ENCODE measurements at regions not wholly inside any gene's neighbourhood (a gene's known extent, or its start where the extent isn't known, plus 50 kb on each side); places are given as distances from the start of the nearest gene placed in this dataset.
"Not testable (repeated sequence)": the region's sequence is repeated elsewhere in the genome, so short reads cannot be mapped to it uniquely, and the experiment has no call there.

DNA sequence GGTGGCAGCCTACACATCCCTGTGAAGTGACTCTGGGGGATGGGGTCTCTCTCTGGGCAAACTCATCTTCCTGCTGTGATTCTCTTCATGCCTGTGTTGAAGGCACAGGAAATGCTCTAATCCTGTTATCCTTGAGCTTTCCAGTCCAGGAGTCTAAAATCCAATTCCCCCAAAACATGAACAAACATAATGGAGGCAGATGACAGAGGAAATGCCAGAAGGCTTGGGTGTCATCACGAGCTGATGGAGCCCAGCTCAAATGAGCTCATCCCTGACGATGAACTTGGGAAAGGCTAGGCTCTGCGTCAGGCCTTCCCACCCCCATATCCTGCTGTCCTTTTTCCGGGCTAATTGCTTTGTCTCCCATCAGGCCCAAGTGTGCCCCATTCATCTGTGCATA lies 165.9 kb upstream of the PODXL start:
- no peak for DNase-seq

DNA sequence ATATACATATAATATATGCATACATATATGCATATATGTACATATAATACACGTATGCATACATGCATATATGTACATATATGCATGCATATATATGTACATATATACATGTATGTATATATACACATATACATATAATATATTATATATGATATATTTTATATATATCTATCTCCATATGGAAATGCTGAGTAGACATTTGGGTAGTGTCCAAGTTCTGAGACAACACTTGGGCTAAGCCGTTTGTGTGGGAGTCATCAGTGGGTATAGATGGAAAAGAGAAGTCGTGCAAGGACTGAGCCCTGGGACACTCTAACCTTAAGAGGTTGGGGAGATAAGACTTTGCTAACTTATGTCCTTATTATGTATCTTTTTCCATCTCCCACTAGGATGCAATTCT lies 165.2 kb upstream of the PODXL start:
- DNase-seq, result no peak

GRCh38 chr7:131720703-131721102 lies 164.3 kb upstream of the PODXL start:
- no peak for DNase-seq

DNA sequence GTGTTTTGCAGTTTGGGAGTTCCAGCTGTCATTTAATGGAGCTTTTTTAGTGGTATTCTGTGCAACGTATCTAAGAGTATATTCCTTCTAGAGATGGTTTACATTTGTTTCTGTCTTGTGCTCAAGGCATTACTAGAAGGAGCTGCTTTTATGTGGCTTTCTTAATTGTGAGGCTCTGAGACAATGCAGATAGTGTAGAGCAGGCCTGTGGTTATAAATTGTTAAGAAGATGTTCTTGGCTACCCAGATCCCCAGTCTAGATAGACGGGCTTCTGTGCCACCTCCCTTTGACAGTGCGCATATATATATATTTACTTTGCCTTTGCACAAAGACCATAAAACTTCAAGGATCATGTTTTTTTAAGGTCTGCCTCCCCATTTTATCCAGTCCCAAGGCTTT lies 160.8 kb upstream of the PODXL start:
- no peak for DNase-seq

GRCh38 chr7:131699323-131699722 lies 142.9 kb upstream of the PODXL start:
- no peak for DNase-seq

DNA sequence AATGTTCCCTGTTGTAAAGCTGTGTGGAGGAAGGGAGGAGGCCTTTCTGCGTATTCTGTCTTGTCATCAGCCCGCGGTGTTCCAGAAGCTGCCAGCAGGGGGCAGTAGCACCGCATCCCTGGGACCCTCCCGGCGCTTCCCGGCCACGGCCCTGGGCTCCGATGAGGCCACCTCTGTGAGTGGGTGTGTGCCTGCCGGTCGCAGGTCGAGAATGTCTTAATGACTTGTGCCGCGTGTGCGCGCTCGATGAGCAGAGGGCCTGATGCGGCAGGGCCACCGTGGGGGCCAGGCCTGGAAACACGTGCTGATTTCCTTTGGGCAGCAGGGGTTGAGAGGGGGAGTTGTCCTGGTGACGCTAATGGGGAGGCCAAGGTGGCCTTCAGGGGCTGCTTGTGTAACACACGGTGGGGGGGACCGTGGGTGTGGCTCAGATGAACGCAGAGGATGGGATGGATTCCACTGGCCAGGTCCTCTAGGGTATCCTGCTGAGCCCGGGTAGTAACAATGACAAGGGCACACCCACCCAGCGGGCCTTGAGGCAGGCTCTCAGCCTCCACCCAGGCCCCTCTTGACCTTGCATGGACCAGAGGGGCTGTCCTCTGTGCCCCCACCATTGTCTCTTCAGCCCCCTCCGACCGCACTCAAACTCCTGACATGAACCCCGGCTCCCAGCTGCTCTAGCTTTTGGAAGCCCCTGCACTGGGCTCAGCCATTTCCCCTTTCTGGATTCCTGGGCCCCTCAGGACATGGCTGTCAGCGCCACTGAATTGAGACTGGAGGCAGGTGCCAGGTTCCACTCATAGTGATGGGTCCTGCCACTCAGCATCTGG lies 135.9 kb upstream of the PODXL start:
- DNase-seq, result peak in 1 of 2 experiments; percentile 26

DNA sequence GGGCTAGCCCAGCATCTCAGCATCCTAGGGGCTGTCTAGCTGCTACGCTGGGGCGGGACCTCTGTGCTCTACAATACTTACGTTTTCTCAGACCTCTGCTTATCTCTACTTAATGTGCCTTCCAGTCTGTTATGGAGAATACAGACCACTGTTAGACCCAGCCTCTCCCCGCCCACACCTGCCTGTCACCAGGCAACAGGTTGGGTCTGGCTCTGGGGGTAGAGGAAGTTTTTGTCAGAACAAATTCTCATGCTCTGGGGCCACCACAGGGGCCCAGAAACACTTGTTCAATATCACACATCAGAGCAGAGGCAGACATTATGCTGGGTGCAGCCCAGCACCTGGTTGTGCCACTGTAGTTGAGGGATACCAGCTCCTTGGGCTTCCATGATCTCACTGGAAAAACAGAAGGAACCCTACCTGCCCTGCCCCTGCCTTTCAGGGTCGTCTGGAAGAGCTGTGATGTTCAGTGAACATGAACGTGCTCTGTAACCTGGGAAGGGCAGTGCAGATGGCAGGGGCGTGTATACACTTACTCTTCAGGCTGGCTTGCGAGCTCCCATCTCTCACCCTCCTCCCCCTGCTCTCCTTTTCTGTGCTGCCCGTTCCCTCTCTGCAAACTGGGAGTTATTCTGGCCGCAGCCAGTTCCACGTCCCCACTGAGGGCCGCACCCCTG lies 135.2 kb upstream of the PODXL start:
- no peak for DNase-seq

GRCh38 chr7:131690441-131690840 lies 134.0 kb upstream of the PODXL start:
- DNase-seq, result no peak

- DNase-seq, result no peak
These were observed 133.3 kb upstream of the PODXL start for GRCh38 chr7:131689662-131690234.

DNA sequence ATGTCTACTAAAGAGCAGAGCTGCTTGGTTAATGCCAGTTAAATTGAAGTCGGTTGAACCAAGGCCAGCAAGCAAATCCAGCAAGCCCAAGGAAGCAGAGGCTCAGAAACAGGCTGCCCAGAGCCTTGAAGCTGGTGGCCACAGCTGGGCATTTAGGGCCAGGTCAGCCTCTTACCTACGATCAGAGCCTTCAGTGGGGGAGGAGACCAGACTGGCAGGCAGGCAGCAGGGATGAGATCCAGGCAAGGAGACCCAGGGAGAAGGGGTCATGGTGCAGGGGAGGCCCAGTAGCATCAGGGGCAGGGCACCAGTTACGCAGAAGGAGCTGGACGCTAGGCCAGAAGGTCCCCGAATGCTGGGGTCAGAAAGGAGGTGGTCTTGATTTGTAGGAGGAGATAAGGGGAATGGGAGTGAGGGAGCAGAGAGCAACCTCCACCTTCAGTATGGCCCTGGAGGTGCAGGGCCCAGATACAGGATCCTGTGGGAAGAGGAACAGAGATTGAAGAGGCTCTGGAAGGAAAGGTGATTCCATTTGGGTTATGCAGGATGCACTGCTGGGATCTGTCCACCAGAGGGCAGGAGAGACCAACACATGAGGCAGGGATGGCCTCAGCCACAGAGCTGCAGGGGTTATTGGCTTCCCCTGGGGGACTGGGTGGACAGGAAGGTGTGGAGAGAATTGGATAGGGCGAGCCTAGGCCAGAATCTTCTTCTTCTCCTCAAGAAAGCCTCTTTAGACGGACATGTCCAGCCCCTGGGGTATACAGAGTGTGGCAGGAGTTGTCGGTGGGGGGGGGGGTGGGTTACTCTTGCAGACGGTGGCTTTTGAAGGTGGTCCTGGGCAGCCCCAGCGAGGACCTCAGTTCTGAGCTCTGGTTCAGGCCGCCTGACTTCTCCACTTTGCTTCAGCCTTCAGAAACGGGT lies 132.6 kb upstream of the PODXL start:
- peak; percentile 26 to 50 for DNase-seq

GRCh38 chr7:131687296-131687695 lies 130.9 kb upstream of the PODXL start:
- no peak for DNase-seq

DNA sequence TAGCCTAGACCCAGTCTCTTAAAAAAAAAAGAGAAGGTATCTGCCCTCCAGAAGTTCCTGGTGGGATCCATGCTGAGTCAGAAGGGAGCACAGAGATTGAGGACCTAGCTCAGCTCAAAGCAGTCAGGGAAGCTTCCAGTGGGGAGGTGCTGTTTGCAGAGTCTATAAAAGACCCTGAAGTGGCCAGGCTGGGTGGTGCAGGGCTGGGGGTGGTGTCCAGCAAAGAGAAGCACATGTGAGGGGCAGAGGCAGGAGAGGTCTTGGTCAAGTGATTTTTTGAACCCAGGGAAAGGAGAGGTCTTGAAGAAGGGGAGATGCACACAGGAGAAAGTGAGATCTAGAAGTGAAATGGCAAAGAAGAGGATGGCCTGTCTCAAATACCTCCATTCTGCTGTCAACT lies 130.4 kb upstream of the PODXL start:
- DNase-seq, result no peak

GRCh38 chr7:131683536-131684125 lies 127.2 kb upstream of the PODXL start:
- DNase-seq, result no peak

- DNase-seq, result no peak
These were observed 125.5 kb upstream of the PODXL start for GRCh38 chr7:131681961-131682360.

- DNase-seq, result not testable (repeated sequence)
These were observed 122.6 kb upstream of the PODXL start for GRCh38 chr7:131679071-131679470.

- DNase-seq, result not testable (repeated sequence)
These were observed 120.4 kb upstream of the PODXL start for GRCh38 chr7:131676850-131677249.

DNA sequence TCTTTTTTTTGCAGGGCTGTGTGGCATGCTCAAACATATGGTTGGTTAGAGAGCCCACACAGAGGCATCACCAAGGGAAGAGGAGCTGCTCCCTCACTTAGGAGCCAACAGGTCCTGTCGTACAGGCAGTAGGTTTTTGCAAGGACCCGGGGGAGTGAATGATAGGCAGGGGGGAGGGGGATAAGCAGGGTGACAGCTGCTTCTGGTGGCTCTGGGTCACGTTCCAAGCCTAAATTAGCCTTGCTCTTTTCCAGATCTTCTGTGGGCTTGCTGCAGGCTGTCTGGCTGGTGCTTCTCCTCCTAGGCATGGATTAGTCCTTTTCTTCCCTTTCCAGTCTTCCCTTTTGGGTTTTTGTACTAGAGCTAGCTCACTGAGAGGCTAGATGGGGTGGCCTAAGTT lies 117.7 kb upstream of the PODXL start:
- DNase-seq, result no peak

DNA sequence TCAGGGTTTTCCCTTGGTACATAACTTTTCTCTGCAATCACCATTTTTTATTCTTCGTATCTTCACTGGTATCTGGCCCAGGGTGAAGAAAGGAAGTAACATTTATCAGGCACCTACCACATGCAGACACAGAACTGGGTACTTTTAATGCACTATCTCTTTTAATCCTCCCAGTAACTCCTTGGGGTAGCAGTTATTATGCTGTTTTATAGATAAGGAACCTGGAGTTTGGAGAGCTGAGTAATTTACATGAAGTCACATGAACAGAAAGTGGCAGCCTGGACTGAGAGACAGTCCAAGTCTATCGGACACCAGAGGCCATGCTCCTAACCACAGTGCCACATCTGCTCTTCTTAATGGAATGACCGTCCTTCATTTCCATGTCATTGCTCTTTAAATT lies 117.1 kb upstream of the PODXL start:
- no peak for DNase-seq

- no peak for DNase-seq
These were observed 114.0 kb upstream of the PODXL start for GRCh38 chr7:131670406-131670805.

GRCh38 chr7:131667699-131668098 lies 111.3 kb upstream of the PODXL start:
- no peak for DNase-seq

GRCh38 chr7:131665021-131665420 lies 108.6 kb upstream of the PODXL start:
- DNase-seq, result no peak

DNA sequence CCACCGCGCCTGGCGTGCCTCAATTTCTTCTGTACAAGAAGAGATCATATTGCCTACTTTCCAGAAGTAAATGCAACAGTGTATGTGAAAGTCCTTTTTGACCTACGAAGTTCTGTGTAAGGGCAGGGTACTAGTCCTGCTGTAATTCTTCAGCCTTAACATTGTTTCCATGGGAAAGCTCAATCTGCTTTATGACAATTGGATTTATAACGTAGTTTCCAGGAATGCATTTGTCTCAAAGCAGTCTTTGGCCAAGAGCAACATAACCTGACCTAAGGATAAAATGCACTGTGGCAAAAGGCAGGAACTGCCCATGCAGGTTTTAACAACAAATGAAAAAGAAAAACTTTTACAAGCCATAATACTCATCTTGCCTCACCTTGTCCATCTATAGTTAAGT lies 108.1 kb upstream of the PODXL start:
- DNase-seq, result no peak
